ENCODE measurements at regions not wholly inside any gene's neighbourhood (a gene's known extent, or its start where the extent isn't known, plus 50 kb on each side); places are given as distances from the start of the nearest gene placed in this dataset.

GRCh38 chr2:108169982-108170625, 69.7 kb upstream of the SULT1C3 start:
- WGBS (ENCODE audit: insufficient coverage) = 46% methylated on average over 2 of the region's 3 CpGs
- no peaks in the 10 kb centered on the region for H3K4me1 ChIP-seq (ENCODE audit: control insufficient read depth, insufficient read depth, low read length)
- H3K27me3 ChIP-seq (ENCODE audit: control insufficient read depth, insufficient read depth, low read length) = no peaks in the 10 kb centered on the region
- no peak overlapping the region for H3K4me3 ChIP-seq (ENCODE audit: low read depth, low read length)
- DNase-seq (ENCODE audit: low read depth in 4 of 6, low spot score in 6 of 6) = peak in 4 of 6 donors; percentile 17 to 80 (median 42)
- no peaks in the 10 kb centered on the region for H3K36me3 ChIP-seq (ENCODE audit: control insufficient read depth, insufficient read depth, low read length)
- no peak overlapping the region for H3K27ac ChIP-seq (ENCODE audit: low read depth, low read length)
- H3K9me3 ChIP-seq (ENCODE audit: control insufficient read depth, insufficient read depth, low read length) = no peaks in the 10 kb centered on the region

- no peaks in the 10 kb centered on the region for H3K27me3 ChIP-seq (ENCODE audit: control insufficient read depth, insufficient read depth, low read length)
- peak in 1 of 6 donors; percentile 38 for DNase-seq (ENCODE audit: low read depth in 4 of 6, low spot score in 6 of 6)
- H3K4me1 ChIP-seq (ENCODE audit: control insufficient read depth, insufficient read depth, low read length) = no peaks in the 10 kb centered on the region
- no peaks in the 10 kb centered on the region for H3K36me3 ChIP-seq (ENCODE audit: control insufficient read depth, insufficient read depth, low read length)
- no peak overlapping the region for H3K27ac ChIP-seq (ENCODE audit: low read depth, low read length)
- no CpG with 5 or more reads among the region's 3 CpGs for WGBS (ENCODE audit: insufficient coverage)
- no peak overlapping the region for H3K4me3 ChIP-seq (ENCODE audit: low read depth, low read length)
- no peaks in the 10 kb centered on the region for H3K9me3 ChIP-seq (ENCODE audit: control insufficient read depth, insufficient read depth, low read length)
These were observed 68.1 kb upstream of the SULT1C3 start for GRCh38 chr2:108171657-108172056.

- Histone ChIP-seq H3K4me1 (ENCODE audit: control insufficient read depth, insufficient read depth, low read length) (no peaks in the 10 kb centered on the region), H3K4me3 (ENCODE audit: low read depth, low read length) (no peak overlapping the region), H3K36me3 (ENCODE audit: control insufficient read depth, insufficient read depth, low read length) (no peaks in the 10 kb centered on the region), H3K9me3 (ENCODE audit: control insufficient read depth, insufficient read depth, low read length) (no peaks in the 10 kb centered on the region), H3K27ac (ENCODE audit: low read depth, low read length) (no peak overlapping the region), H3K27me3 (ENCODE audit: control insufficient read depth, insufficient read depth, low read length) (no peaks in the 10 kb centered on the region)
- WGBS (ENCODE audit: insufficient coverage) = 19% methylated on average over 3 of the region's 7 CpGs
- peak in 1 of 6 donors; percentile 60 for DNase-seq (ENCODE audit: low read depth in 4 of 6, low spot score in 6 of 6)
These were observed 57.3 kb upstream of the SULT1C3 start for GRCh38 chr2:108182489-108182888.

- Histone ChIP-seq H3K27ac (ENCODE audit: low read depth, low read length) (no peak overlapping the region), H3K36me3 (ENCODE audit: control insufficient read depth, insufficient read depth, low read length) (no peaks in the 10 kb centered on the region), H3K4me3 (ENCODE audit: low read depth, low read length) (no peak overlapping the region), H3K4me1 (ENCODE audit: control insufficient read depth, insufficient read depth, low read length) (no peaks in the 10 kb centered on the region), H3K9me3 (ENCODE audit: control insufficient read depth, insufficient read depth, low read length) (no peaks in the 10 kb centered on the region), H3K27me3 (ENCODE audit: control insufficient read depth, insufficient read depth, low read length) (no peaks in the 10 kb centered on the region)
- DNase-seq (ENCODE audit: low read depth in 4 of 6, low spot score in 6 of 6) = peak in 1 of 6 donors; percentile 49
- no CpG with 5 or more reads among the region's 2 CpGs for WGBS (ENCODE audit: insufficient coverage)
These were observed 55.3 kb upstream of the SULT1C3 start for GRCh38 chr2:108184419-108184818.

- Histone ChIP-seq H3K36me3 (ENCODE audit: control insufficient read depth, insufficient read depth, low read length) (no peaks in the 10 kb centered on the region), H3K27me3 (ENCODE audit: control insufficient read depth, insufficient read depth, low read length) (no peaks in the 10 kb centered on the region), H3K27ac (ENCODE audit: low read depth, low read length) (no peak overlapping the region)
These were observed 50.5 kb upstream of the SULT1C3 start for GRCh38 chr2:108189316-108189715.

More at GRCh38 chr2:108189316-108189715, 50.5 kb upstream of the SULT1C3 start:
- Histone ChIP-seq H3K4me3 (ENCODE audit: low read depth, low read length) (no peak overlapping the region), H3K4me1 (ENCODE audit: control insufficient read depth, insufficient read depth, low read length) (no peaks in the 10 kb centered on the region), H3K9me3 (ENCODE audit: control insufficient read depth, insufficient read depth, low read length) (no peaks in the 10 kb centered on the region)
- DNase-seq (ENCODE audit: low read depth in 4 of 6, low spot score in 6 of 6) = no peak
- WGBS (ENCODE audit: insufficient coverage) = no CpG with 5 or more reads among the region's 1 CpG

Data from spinal cord (tissue), 9 donors.